Endodermal cell (in vitro differentiated cells): ENCODE measurements at regions not wholly inside any gene's neighbourhood (a gene's known extent, or its start where the extent isn't known, plus 50 kb on each side); places are given as distances from the start of the nearest gene placed in this dataset.

Source experiments
- DNase-seq: peaks from one replicate; pipeline ENCODE4 v3.0.0-alpha.2; 2017
- H3K27ac ChIP-seq: 2 replicates; pipeline ENCODE4 v1.5.1; 2013; ENCODE audit warnings: mild to moderate bottlenecking, low read depth, low read length, moderate library complexity
- H3K27me3 ChIP-seq: 2 replicates; pipeline ENCODE4 v1.6.1; 2013; ENCODE audit warnings: mild to moderate bottlenecking, low read length, moderate library complexity; ENCODE audit not compliant: insufficient read depth, control insufficient read depth, poor library complexity, severe bottlenecking
- H3K36me3 ChIP-seq: 2 replicates; pipeline ENCODE4 v1.7.0; 2013; ENCODE audit warnings: mild to moderate bottlenecking, low read length, moderate library complexity; ENCODE audit not compliant: control insufficient read depth, insufficient read depth
- H3K4me1 ChIP-seq: one replicate; pipeline ENCODE4 v1.7.0; 2013; ENCODE audit warnings: low read length; ENCODE audit not compliant: control insufficient read depth, insufficient read depth
- H3K4me3 ChIP-seq: 2 replicates; pipeline ENCODE4 v1.5.1; 2013; ENCODE audit warnings: mild to moderate bottlenecking, low read length, moderate library complexity
- H3K9ac ChIP-seq: 2 replicates; pipeline ENCODE4 v1.6.1; 2013; ENCODE audit warnings: mild to moderate bottlenecking, low read length, moderate library complexity; ENCODE audit not compliant: poor library complexity, severe bottlenecking; ENCODE audit errors: extremely low read depth
- H3K9me3 ChIP-seq: 2 replicates; pipeline ENCODE4 v1.6.1; 2013; ENCODE audit warnings: mild to moderate bottlenecking, low read length, moderate library complexity; ENCODE audit not compliant: control insufficient read depth
- H3K27ac Mint-ChIP-seq: 2 replicates; pipeline ENCODE4 v1.8.0; 2020; ENCODE audit warnings: mixed read lengths
- H3K27me3 Mint-ChIP-seq: 2 replicates; pipeline ENCODE4 v1.8.0; 2021; ENCODE audit warnings: mild to moderate bottlenecking, mixed read lengths; ENCODE audit not compliant: insufficient read depth
- H3K36me3 Mint-ChIP-seq: 2 replicates; pipeline ENCODE4 v1.8.0; 2020; ENCODE audit warnings: low read depth, mixed read lengths
- H3K4me1 Mint-ChIP-seq: 2 replicates; pipeline ENCODE4 v1.8.0; 2020; ENCODE audit warnings: mixed read lengths
- H3K4me3 Mint-ChIP-seq: 2 replicates; pipeline ENCODE4 v1.8.0; 2020; ENCODE audit warnings: mild to moderate bottlenecking, moderate library complexity, mixed read lengths
- H3K9me3 Mint-ChIP-seq: 2 replicates; pipeline ENCODE4 v1.8.0; 2020; ENCODE audit warnings: mild to moderate bottlenecking, mixed read lengths
- CTCF ChIP-seq: fragments of 200-600 bp; sonication (generic); conservative IDR thresholded peaks from 2 replicates; pipeline ENCODE4 v1.5.0; 2021; ENCODE audit warnings: antibody characterized with exemption, mild to moderate bottlenecking
- WGBS, 2 experiments: methylation state at CpG; one replicate each; pipeline versions ENCODE4 v1.1.5 to v1.1.7; 2013; ENCODE audit warnings: missing lambda C conversion rate in 2 of 2, mixed read lengths in 1 of 2; ENCODE audit not compliant: insufficient coverage in 1 of 2, insufficient read length in 1 of 2; 5-methylcytosine and 5-hydroxymethylcytosine counted together

- peaks cover 32% of the 10 kb centered on the region for H3K4me1 Mint-ChIP-seq
- no peak for DNase-seq
- no peak overlapping the region for H3K4me3 ChIP-seq
- H3K27ac Mint-ChIP-seq, result peak overlapping the region; percentile 4
- H3K36me3 Mint-ChIP-seq, result no peaks in the 10 kb centered on the region
- 91 to 98% methylated on average over 5 of the region's 5 CpGs for WGBS, 2 experiments
- H3K27me3 ChIP-seq, result no peaks in the 10 kb centered on the region
- H3K27me3 Mint-ChIP-seq, result peaks cover 6% of the 10 kb centered on the region
- H3K27ac ChIP-seq, result no peak overlapping the region
- H3K9me3 ChIP-seq, result no peaks in the 10 kb centered on the region
- H3K4me1 ChIP-seq, result peaks cover 15% of the 10 kb centered on the region
- no peak overlapping the region for H3K4me3 Mint-ChIP-seq
- no peaks in the 10 kb centered on the region for H3K36me3 ChIP-seq
- TF ChIP-seq CTCF, result no peak
- no peak overlapping the region for H3K9ac ChIP-seq
- no peaks in the 10 kb centered on the region for H3K9me3 Mint-ChIP-seq
Measured at GRCh38 chr10:78975926-78976325, 92.8 kb upstream of the ZMIZ1 start.

GRCh38 chr10:78976825-78977755 lies 91.7 kb upstream of the ZMIZ1 start:
- WGBS, 2 experiments, result 89 to 92% methylated on average over 10 to 13 of the region's 13 CpGs
- no peaks in the 10 kb centered on the region for H3K36me3 ChIP-seq
- H3K36me3 Mint-ChIP-seq, result no peaks in the 10 kb centered on the region
- no peak overlapping the region for H3K4me3 Mint-ChIP-seq
- H3K9me3 ChIP-seq, result no peaks in the 10 kb centered on the region
- H3K9ac ChIP-seq, result no peak overlapping the region
- no peaks in the 10 kb centered on the region for H3K27me3 ChIP-seq
- no peaks in the 10 kb centered on the region for H3K9me3 Mint-ChIP-seq
- no peak for DNase-seq
- H3K4me3 ChIP-seq, result no peak overlapping the region
- TF ChIP-seq CTCF, result no peak
- peaks cover 18% of the 10 kb centered on the region for H3K4me1 ChIP-seq
- no peak overlapping the region for H3K27ac ChIP-seq
- H3K27me3 Mint-ChIP-seq, result peaks cover 6% of the 10 kb centered on the region
- peaks cover 39% of the 10 kb centered on the region for H3K4me1 Mint-ChIP-seq
- peak overlapping the region; percentile 12 for H3K27ac Mint-ChIP-seq

- no peak overlapping the region for H3K4me3 Mint-ChIP-seq
- H3K27me3 ChIP-seq, result no peaks in the 10 kb centered on the region
- peaks cover 5% of the 10 kb centered on the region for H3K4me1 ChIP-seq
- no peak for TF ChIP-seq CTCF
- peaks cover 6% of the 10 kb centered on the region for H3K27me3 Mint-ChIP-seq
- H3K36me3 ChIP-seq, result no peaks in the 10 kb centered on the region
- no peak for DNase-seq
- H3K4me3 ChIP-seq, result no peak overlapping the region
- peaks cover 27% of the 10 kb centered on the region for H3K4me1 Mint-ChIP-seq
- no peaks in the 10 kb centered on the region for H3K9me3 Mint-ChIP-seq
- no peak overlapping the region for H3K27ac Mint-ChIP-seq
- no peaks in the 10 kb centered on the region for H3K36me3 Mint-ChIP-seq
- H3K9ac ChIP-seq, result no peak overlapping the region
- no peak overlapping the region for H3K27ac ChIP-seq
- 93% methylated on average over 7 of the region's 7 CpGs for WGBS, 2 experiments
- no peaks in the 10 kb centered on the region for H3K9me3 ChIP-seq
Measured at GRCh38 chr10:78979938-78980337, 88.8 kb upstream of the ZMIZ1 start.
